ENCODE measurements at regions not wholly inside any gene's neighbourhood (a gene's known extent, or its start where the extent isn't known, plus 50 kb on each side); places are given as distances from the start of the nearest gene placed in this dataset.

- intact Hi-C loops (cut with DNase I), result no loop called here
- H3K4me3 ChIP-seq, result no peak overlapping the region
- no peak overlapping the region for H3K27ac ChIP-seq
- peaks cover 0 to 5% (median 0%) of the 10 kb centered on the region in 3 donors for H3K4me1 ChIP-seq
- no peaks in the 10 kb centered on the region for H3K36me3 ChIP-seq
- no peak for TF ChIP-seq POLR2A (IDR thresholded peaks at IDR 0.05)
- TF ChIP-seq CTCF (IDR thresholded peaks at IDR 0.05), result no peak
- no peaks in the 10 kb centered on the region for H3K9me3 ChIP-seq
- no peak for DNase-seq
- H3K27me3 ChIP-seq, result no peaks in the 10 kb centered on the region
- WGBS, 2 donors, result 56 to 58% methylated on average over 2 of the region's 2 CpGs
Observed at GRCh38 chr2:150156876-150157275, 330.6 kb downstream of the RND3 start.

- no peaks in the 10 kb centered on the region for H3K36me3 ChIP-seq
- no peak overlapping the region for H3K4me3 ChIP-seq
Observed at GRCh38 chr2:150156415-150156814, 331.1 kb downstream of the RND3 start.

GRCh38 chr2:150154308-150154797 lies 333.1 kb downstream of the RND3 start:
- WGBS, 2 donors, result 38 to 47% methylated on average over 2 of the region's 2 CpGs
- H3K4me3 ChIP-seq, result no peak overlapping the region
- no peaks in the 10 kb centered on the region for H3K27me3 ChIP-seq
- TF ChIP-seq CTCF (IDR thresholded peaks at IDR 0.05) (no peak), POLR2A (IDR thresholded peaks at IDR 0.05) (no peak)
- H3K9me3 ChIP-seq, result no peaks in the 10 kb centered on the region
- no peak for DNase-seq
- H3K4me1 ChIP-seq, result peaks cover 0 to 5% (median 0%) of the 10 kb centered on the region in 3 donors
- intact Hi-C loops (cut with DNase I), result no loop called here
- H3K36me3 ChIP-seq, result no peaks in the 10 kb centered on the region
- no peak overlapping the region for H3K27ac ChIP-seq

More at GRCh38 chr2:150156415-150156814, 331.1 kb downstream of the RND3 start:
- WGBS, 2 donors, result 67 to 87% methylated on average over 3 of the region's 3 CpGs
- H3K27me3 ChIP-seq, result no peaks in the 10 kb centered on the region
- TF ChIP-seq POLR2A (IDR thresholded peaks at IDR 0.05) (no peak), CTCF (IDR thresholded peaks at IDR 0.05) (no peak)
- no peaks in the 10 kb centered on the region for H3K9me3 ChIP-seq
- peaks cover 0 to 5% (median 0%) of the 10 kb centered on the region in 3 donors for H3K4me1 ChIP-seq
- no peak for DNase-seq
- no peak overlapping the region for H3K27ac ChIP-seq
- intact Hi-C loops (cut with DNase I), result no loop called here

- WGBS, 2 donors, result 79 to 84% methylated on average over 2 of the region's 2 CpGs
- DNase-seq, result no peak
- Histone ChIP-seq H3K4me1 (peaks cover 0 to 5% (median 0%) of the 10 kb centered on the region in 3 donors), H3K36me3 (no peaks in the 10 kb centered on the region), H3K4me3 (no peak overlapping the region), H3K9me3 (no peaks in the 10 kb centered on the region), H3K27me3 (no peaks in the 10 kb centered on the region), H3K27ac (no peak overlapping the region)
- TF ChIP-seq POLR2A (IDR thresholded peaks at IDR 0.05) (no peak), CTCF (IDR thresholded peaks at IDR 0.05) (no peak)
- intact Hi-C loops (cut with DNase I), result no loop called here
Observed at GRCh38 chr2:150153646-150154307, 333.7 kb downstream of the RND3 start.

- Histone ChIP-seq H3K9me3 (peaks cover 0 to 3% (median under 1%) of the 10 kb centered on the region in 3 donors), H3K27me3 (no peaks in the 10 kb centered on the region), H3K4me1 (peaks cover 0 to 5% (median 0%) of the 10 kb centered on the region in 3 donors), H3K36me3 (no peaks in the 10 kb centered on the region), H3K4me3 (no peak overlapping the region), H3K27ac (no peak overlapping the region)
- DNase-seq, result no peak
- TF ChIP-seq CTCF (IDR thresholded peaks at IDR 0.05), result no peak
- TF ChIP-seq POLR2A (IDR thresholded peaks at IDR 0.05), result no peak
- 49 to 83% methylated on average over 2 of the region's 2 CpGs for WGBS, 2 donors
- intact Hi-C loops (cut with DNase I), result no loop called here
Observed at GRCh38 chr2:150152230-150152629, 335.2 kb downstream of the RND3 start.

Data from esophagus squamous epithelium (tissue), 5 donors.